Tibial artery (tissue), 4 donors: ENCODE measurements at regions not wholly inside any gene's neighbourhood (a gene's known extent, or its start where the extent isn't known, plus 50 kb on each side); places are given as distances from the start of the nearest gene placed in this dataset.
"Not testable (repeated sequence)": the region's sequence is repeated elsewhere in the genome, so short reads cannot be mapped to it uniquely, and the experiment has no call there.

Experiments used
- DNase-seq, 2 donors: peaks; one replicate each; pipeline ENCODE4 v3.0.0-alpha.2; 2019
- H3K27ac ChIP-seq, 2 donors: fragments of 200-600 bp; sonication (generic) in 1 of 2; 1 replicate in 1 of 2; 2 replicates in 1 of 2; pipeline ENCODE4 v1.5.1; 2018 to 2019; ENCODE audit warnings: mild to moderate bottlenecking in 1 of 2
- H3K27me3 ChIP-seq, 2 donors: fragments of 200-600 bp; sonication (generic) in 1 of 2; one replicate each; pipeline versions ENCODE4 v1.5.1 to v1.6.0; 2016 to 2019
- H3K36me3 ChIP-seq, 3 donors: fragments of 200-600 bp; sonication (generic) in 2 of 3; one replicate each; pipeline ENCODE4 v1.5.1; 2016 to 2019; ENCODE audit warnings: mild to moderate bottlenecking in 2 of 3
- H3K4me1 ChIP-seq, 4 donors: fragments of 200-600 bp; sonication (generic) in 2 of 4; 1 replicate in 3 of 4; 2 replicates in 1 of 4; pipeline ENCODE4 v1.5.1; 2016 to 2019
- H3K4me3 ChIP-seq, 2 donors: fragments of 200-600 bp; sonication (generic) in 1 of 2; 1 replicate in 1 of 2; 2 replicates in 1 of 2; pipeline ENCODE4 v1.5.1; 2018 to 2019; ENCODE audit warnings: mild to moderate bottlenecking in 2 of 2
- H3K9me3 ChIP-seq, 3 donors: fragments of 200-600 bp; sonication (generic) in 1 of 3; one replicate each; pipeline ENCODE4 v1.5.1; 2016 to 2019
- CTCF ChIP-seq, 2 experiments: fragments of 200-600 bp in 1 of 2; fragments of 450-650 bp in 1 of 2; IDR thresholded peaks; one replicate each; pipeline ENCODE4 v1.5.1; 2017 to 2019; ENCODE audit warnings: antibody characterized with exemption in 2 of 2, mild to moderate bottlenecking in 1 of 2, moderate library complexity in 1 of 2
- intact Hi-C: fragments of 100-400 bp; cut with DNase I; formaldehyde crosslinking; loops from one replicate; pipeline ENCODE4 v1.15.0; 2023; ENCODE audit warnings: low total_unique reads

DNA sequence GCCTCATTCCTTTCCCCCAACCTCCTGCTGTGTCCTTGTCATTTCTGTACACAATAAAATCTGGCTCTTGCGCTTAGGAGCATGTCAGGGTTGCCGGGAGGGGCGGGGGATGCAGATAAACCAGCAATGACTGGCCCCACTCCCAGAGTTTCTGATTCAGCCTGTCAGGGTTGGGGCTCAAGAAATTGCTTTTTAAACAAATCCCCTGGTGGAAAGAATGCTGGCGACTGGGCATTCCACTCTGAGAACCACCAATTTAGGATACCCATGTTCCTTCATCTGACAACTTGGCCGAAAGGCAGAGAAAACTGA is 376.4 kb downstream of the TCERG1L start:
- no peak for TF ChIP-seq CTCF (IDR thresholded peaks at IDR 0.05)
- H3K36me3 ChIP-seq: no peaks in the 10 kb centered on the region
- H3K27me3 ChIP-seq: no peaks in the 10 kb centered on the region
- no peaks in the 10 kb centered on the region for H3K9me3 ChIP-seq
- intact Hi-C loops: no loop called here
- no peaks in the 10 kb centered on the region for H3K4me1 ChIP-seq
- H3K4me3 ChIP-seq: no peak overlapping the region
- H3K27ac ChIP-seq: no peak overlapping the region
- DNase-seq: no peak

DNA sequence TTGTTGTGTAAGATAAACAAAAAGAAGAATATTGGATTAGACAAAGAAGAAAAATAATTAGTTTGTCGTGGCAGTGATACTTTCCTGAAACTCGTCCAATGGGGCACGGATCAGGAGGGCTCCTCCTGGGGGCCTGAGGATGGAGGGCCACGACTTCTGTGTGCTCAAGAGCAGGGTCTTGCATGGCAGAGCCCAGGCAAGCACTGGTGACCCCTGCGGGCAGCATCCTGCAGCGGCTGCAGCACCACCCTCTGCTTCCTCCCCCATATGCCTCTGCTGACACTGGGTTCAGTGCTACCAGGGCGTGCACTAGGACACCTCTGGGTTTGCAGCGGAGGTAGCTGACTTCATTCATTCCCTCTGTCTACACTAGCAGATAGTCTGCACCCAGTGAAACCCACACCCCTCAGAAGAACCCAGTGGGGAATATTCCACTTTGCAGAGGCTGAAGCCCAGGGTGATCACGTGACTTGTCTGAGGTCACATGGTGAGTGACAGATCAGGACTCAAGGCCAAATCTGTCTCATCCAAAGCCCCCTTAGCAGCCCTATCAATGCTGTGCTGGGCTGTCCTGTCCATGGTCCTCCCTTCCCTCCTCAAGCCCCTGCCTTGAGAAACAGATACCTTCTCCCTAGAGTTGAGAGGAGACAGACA is 375.5 kb downstream of the TCERG1L start:
- DNase-seq: no peak
- no peaks in the 10 kb centered on the region for H3K4me1 ChIP-seq
- no peak for TF ChIP-seq CTCF (IDR thresholded peaks at IDR 0.05)
- no peak overlapping the region for H3K27ac ChIP-seq
- H3K36me3 ChIP-seq: no peaks in the 10 kb centered on the region
- no peak overlapping the region for H3K4me3 ChIP-seq
- H3K9me3 ChIP-seq: no peaks in the 10 kb centered on the region
- intact Hi-C loops: no loop called here
- no peaks in the 10 kb centered on the region for H3K27me3 ChIP-seq

DNA sequence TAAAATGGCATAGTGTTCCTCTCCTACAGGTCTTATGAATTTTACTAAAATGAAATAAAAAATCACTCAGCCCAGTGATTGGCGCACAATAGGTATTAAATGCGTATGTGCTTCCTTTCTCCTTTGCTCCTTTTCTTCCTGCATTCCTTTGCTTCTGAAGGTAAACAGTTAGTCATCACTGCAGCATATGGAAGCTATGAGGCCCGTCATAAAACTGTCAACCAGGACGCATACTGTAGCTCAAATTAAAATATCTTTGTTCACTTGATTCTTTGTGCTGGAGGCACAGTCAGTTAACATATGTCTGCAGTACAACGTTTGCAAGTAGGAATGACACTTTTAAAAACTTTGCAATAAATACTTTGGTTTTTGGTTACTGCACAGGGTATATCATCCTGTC is 374.7 kb downstream of the TCERG1L start:
- no peak for TF ChIP-seq CTCF (IDR thresholded peaks at IDR 0.05)
- H3K36me3 ChIP-seq: no peaks in the 10 kb centered on the region
- H3K27me3 ChIP-seq: no peaks in the 10 kb centered on the region
- DNase-seq: no peak
- no peak overlapping the region for H3K27ac ChIP-seq
- no peaks in the 10 kb centered on the region for H3K4me1 ChIP-seq
- no peaks in the 10 kb centered on the region for H3K9me3 ChIP-seq
- intact Hi-C loops: no loop called here
- no peak overlapping the region for H3K4me3 ChIP-seq

DNA sequence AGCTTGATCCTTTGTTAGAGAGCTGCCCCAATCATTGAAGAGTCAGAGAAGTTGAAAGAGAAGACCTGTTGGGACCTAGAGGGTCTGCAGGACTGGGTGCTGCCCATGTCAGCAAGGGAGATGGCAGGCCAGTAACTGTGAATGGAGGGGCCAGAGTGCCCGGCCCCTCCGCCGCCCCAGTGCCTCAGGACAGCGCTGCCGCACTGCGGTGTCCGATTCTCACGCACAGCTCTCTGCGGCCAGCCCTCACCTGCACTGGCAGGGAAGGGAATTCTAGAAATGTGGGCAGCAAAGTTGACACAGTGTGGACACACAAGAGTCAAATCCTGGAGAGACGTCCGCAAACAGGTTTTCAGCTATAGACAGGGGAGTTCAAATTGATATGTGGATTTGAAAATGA is 373.5 kb downstream of the TCERG1L start:
- Histone ChIP-seq H3K27ac (no peak overlapping the region), H3K4me1 (no peaks in the 10 kb centered on the region), H3K36me3 (no peaks in the 10 kb centered on the region), H3K27me3 (no peaks in the 10 kb centered on the region), H3K9me3 (no peaks in the 10 kb centered on the region), H3K4me3 (no peak overlapping the region)
- DNase-seq: no peak
- TF ChIP-seq CTCF (IDR thresholded peaks at IDR 0.05): no peak
- intact Hi-C loops: no loop called here

GRCh38 chr10:130938891-130939290 is 372.6 kb downstream of the TCERG1L start:
- intact Hi-C loops, H3K36me3 ChIP-seq, H3K4me1 ChIP-seq, H3K9me3 ChIP-seq, H3K27me3 ChIP-seq, DNase-seq, H3K4me3 ChIP-seq, H3K27ac ChIP-seq: not testable (repeated sequence)

DNA sequence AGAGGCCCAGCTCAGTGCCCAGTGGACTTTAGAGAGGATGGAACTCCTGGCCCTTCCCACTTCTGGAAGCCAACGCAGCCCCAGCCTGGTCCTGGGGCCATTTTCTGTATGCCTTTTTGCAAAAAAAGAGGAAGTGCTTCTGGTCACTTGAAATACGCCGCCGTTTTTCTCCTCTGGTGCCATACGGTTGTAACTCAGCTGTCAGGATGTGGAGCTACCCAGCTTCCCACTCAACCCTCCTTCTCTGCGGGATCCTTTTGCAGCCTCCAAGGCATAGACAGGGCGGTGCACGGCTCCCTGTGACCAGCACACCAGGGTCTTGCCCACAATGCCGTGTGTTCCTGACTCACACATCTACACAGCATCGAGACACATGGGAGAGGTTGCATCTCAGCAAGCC is 369.6 kb downstream of the TCERG1L start:
- DNase-seq: peak in 1 of 2 donors; percentile 1
- TF ChIP-seq CTCF (IDR thresholded peaks at IDR 0.05): no peak
- Histone ChIP-seq H3K4me3 (no peak overlapping the region), H3K9me3 (no peaks in the 10 kb centered on the region), H3K36me3 (no peaks in the 10 kb centered on the region), H3K4me1 (no peaks in the 10 kb centered on the region), H3K27ac (no peak overlapping the region), H3K27me3 (no peaks in the 10 kb centered on the region)
- intact Hi-C loops: no loop called here
